CD14-positive monocyte (primary cell): ENCODE measurements at regions not wholly inside any gene's neighbourhood (a gene's known extent, or its start where the extent isn't known, plus 50 kb on each side); places are given as distances from the start of the nearest gene placed in this dataset.

Experiments
- DNase-seq, 3 donors: peaks; one replicate each; pipeline ENCODE4 v3.0.0-alpha.2; 2011 to 2022
- H2AFZ ChIP-seq: 2 replicates; pipeline ENCODE4 v1.6.0; 2012; ENCODE audit warnings: mild to moderate bottlenecking, low read depth, low read length, inconsistent platforms; ENCODE audit not compliant: insufficient read depth, poor library complexity, severe bottlenecking
- H3K27ac ChIP-seq, 2 donors: 1 replicate in 1 of 2; 2 replicates in 1 of 2; pipeline ENCODE4 v1.5.1; 2012 to 2013; ENCODE audit warnings: low read length in 2 of 2, control low read depth in 1 of 2, inconsistent platforms in 1 of 2, low read depth in 1 of 2, mild to moderate bottlenecking in 1 of 2
- H3K27me3 ChIP-seq, 2 donors: one replicate each; pipeline versions ENCODE4 v1.6.0 to v1.6.1; 2011 to 2013; ENCODE audit warnings: low read length in 2 of 2; ENCODE audit not compliant: control insufficient read depth in 2 of 2, insufficient read depth in 2 of 2
- H3K36me3 ChIP-seq, 2 donors: replicated peaks in 1 of 2; 1 replicate in 1 of 2; 2 replicates in 1 of 2; pipeline versions ENCODE4 v1.5.1 to v1.6.1; 2012 to 2013; ENCODE audit warnings: low read length in 2 of 2, control low read depth in 1 of 2, inconsistent platforms in 1 of 2, mild to moderate bottlenecking in 1 of 2; ENCODE audit not compliant: insufficient read depth in 2 of 2, control insufficient read depth in 1 of 2
- H3K4me1 ChIP-seq, 2 donors: 1 replicate in 1 of 2; 2 replicates in 1 of 2; pipeline versions ENCODE4 v1.5.1 to v1.6.1; 2012 to 2013; ENCODE audit warnings: low read length in 2 of 2, control low read depth in 1 of 2, inconsistent platforms in 1 of 2, mild to moderate bottlenecking in 1 of 2, moderate library complexity in 1 of 2; ENCODE audit not compliant: insufficient read depth in 2 of 2, control insufficient read depth in 1 of 2
- H3K4me2 ChIP-seq: replicated peaks from 2 replicates; pipeline ENCODE3; 2012; ENCODE audit warnings: low read length, moderate library complexity, mild to moderate bottlenecking; ENCODE audit not compliant: poor library complexity, severe bottlenecking; ENCODE audit errors: extremely low read depth
- H3K4me3 ChIP-seq, 3 experiments: fragments of 200-600 bp in 1 of 3; sonication (generic) in 1 of 3; replicated peaks in 1 of 3; 1 replicate in 2 of 3; 2 replicates in 1 of 3; pipeline ENCODE4 v1.5.1; 2011 to 2013; ENCODE audit warnings: low read length in 3 of 3, mild to moderate bottlenecking in 3 of 3, control low read depth in 2 of 3, low read depth in 2 of 3, inconsistent platforms in 1 of 3, moderate library complexity in 1 of 3
- H3K79me2 ChIP-seq: 2 replicates; pipeline ENCODE4 v1.6.0; 2012; ENCODE audit warnings: mild to moderate bottlenecking, control low read depth, inconsistent platforms, low read length, moderate library complexity; ENCODE audit not compliant: insufficient read depth
- H3K9ac ChIP-seq: 2 replicates; pipeline ENCODE4 v1.6.0; 2017; ENCODE audit warnings: low read length, mild to moderate bottlenecking; ENCODE audit not compliant: insufficient read depth, poor library complexity, severe bottlenecking
- H3K9me3 ChIP-seq, 2 donors: replicated peaks in 1 of 2; 1 replicate in 1 of 2; 2 replicates in 1 of 2; pipeline versions ENCODE4 v1.5.1 to v1.6.1; 2012 to 2013; ENCODE audit warnings: low read length in 2 of 2, control low read depth in 1 of 2; ENCODE audit not compliant: control insufficient read depth in 1 of 2, insufficient read depth in 1 of 2
- H4K20me1 ChIP-seq: 2 replicates; pipeline ENCODE4 v1.6.0; 2012; ENCODE audit warnings: mild to moderate bottlenecking, low read length, control low read depth, moderate library complexity; ENCODE audit not compliant: insufficient read depth
- H3K27ac Mint-ChIP-seq, 7 donors: one replicate each; pipeline ENCODE4 v1.8.0; 2020; ENCODE audit warnings: mild to moderate bottlenecking in 7 of 7, mixed read lengths in 7 of 7, moderate library complexity in 6 of 7, inconsistent platforms in 2 of 7
- H3K27me3 Mint-ChIP-seq, 3 donors: one replicate each; pipeline ENCODE4 v1.8.0; 2021 to 2022; ENCODE audit warnings: low read depth in 3 of 3, mild to moderate bottlenecking in 3 of 3, mixed read lengths in 3 of 3, moderate library complexity in 3 of 3, inconsistent platforms in 1 of 3
- H3K36me3 Mint-ChIP-seq, 2 donors: one replicate each; pipeline ENCODE4 v1.8.0; 2020; ENCODE audit warnings: mixed read lengths in 2 of 2, inconsistent platforms in 1 of 2, mild to moderate bottlenecking in 1 of 2
- H3K4me1 Mint-ChIP-seq: one replicate; pipeline ENCODE4 v1.8.0; 2020; ENCODE audit warnings: mild to moderate bottlenecking, mixed read lengths
- H3K4me3 Mint-ChIP-seq, 2 donors: one replicate each; pipeline ENCODE4 v1.8.0; 2020; ENCODE audit warnings: mild to moderate bottlenecking in 2 of 2, mixed read lengths in 2 of 2, moderate library complexity in 1 of 2
- H3K9me3 Mint-ChIP-seq, 7 donors: one replicate each; pipeline ENCODE4 v1.8.0; 2020 to 2022; ENCODE audit warnings: mixed read lengths in 7 of 7, mild to moderate bottlenecking in 6 of 7, moderate library complexity in 6 of 7, inconsistent platforms in 2 of 7
- CTCF ChIP-seq: fragments of 200-600 bp; IDR thresholded peaks from one replicate; pipeline ENCODE4 v1.8.0; 2022; ENCODE audit warnings: antibody characterized with exemption, mild to moderate bottlenecking
- WGBS: methylation state at CpG from one replicate; pipeline ENCODE4 v1.1.5; 2013; ENCODE audit warnings: missing lambda C conversion rate; ENCODE audit not compliant: insufficient coverage; 5-methylcytosine and 5-hydroxymethylcytosine counted together
- intact Hi-C, 2 donors: fragments of 100-400 bp; cut with micrococcal nuclease; formaldehyde crosslinking; loops; one replicate each; pipeline versions ENCODE4 v1.15.0 to v1.15.1; 2023

DNA sequence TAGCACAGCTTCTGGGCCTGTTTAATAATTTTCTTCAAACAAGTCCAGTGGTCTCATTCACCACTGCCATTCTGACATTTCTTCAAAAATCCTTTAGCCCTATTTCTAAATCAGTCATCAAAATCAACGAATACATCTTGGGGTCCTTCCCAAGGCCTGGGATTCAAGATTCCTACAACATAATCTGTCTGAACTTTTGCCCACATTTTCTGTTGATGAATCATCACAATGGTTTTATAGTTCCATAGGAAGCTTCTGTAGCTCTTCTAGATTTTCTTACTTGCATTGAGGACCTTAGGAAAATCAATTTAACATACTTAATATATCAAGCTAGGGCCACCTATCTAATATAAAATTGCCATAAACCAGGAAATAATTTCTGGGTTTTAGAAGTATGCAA is 811.8 kb upstream of the ACVR2A start:
- H3K36me3 Mint-ChIP-seq = no peaks in the 10 kb centered on the region
- Histone ChIP-seq H3K9ac (no peak overlapping the region), H3K4me1 (no peaks in the 10 kb centered on the region), H2AFZ (no peak overlapping the region), H3K9me3 (peaks cover 0 to under 1% of the 10 kb centered on the region in 2 donors), H3K36me3 (no peaks in the 10 kb centered on the region), H3K79me2 (no peaks in the 10 kb centered on the region), H3K27me3 (no peaks in the 10 kb centered on the region), H3K27ac (no peak overlapping the region), H4K20me1 (no peaks in the 10 kb centered on the region), H3K4me3 (no peak overlapping the region), H3K4me2 (no peak overlapping the region)
- no peak for TF ChIP-seq CTCF
- no peaks in the 10 kb centered on the region for H3K4me1 Mint-ChIP-seq
- WGBS = no CpG with 5 or more reads among the region's 1 CpG
- no peak overlapping the region for H3K27ac Mint-ChIP-seq
- peaks cover 0 to 3% (median 2%) of the 10 kb centered on the region in 3 donors for H3K27me3 Mint-ChIP-seq
- peaks cover 0 to 13% (median 6%) of the 10 kb centered on the region in 7 donors for H3K9me3 Mint-ChIP-seq
- no peak overlapping the region for H3K4me3 Mint-ChIP-seq
- DNase-seq = no peak
- intact Hi-C loops = no loop called here

GRCh38 chr2:147031897-147032296 is 812.9 kb upstream of the ACVR2A start:
- Histone ChIP-seq H3K4me3 (no peak overlapping the region), H3K27ac (no peak overlapping the region), H3K79me2 (no peaks in the 10 kb centered on the region), H3K36me3 (no peaks in the 10 kb centered on the region), H3K27me3 (no peaks in the 10 kb centered on the region), H3K4me2 (no peak overlapping the region), H2AFZ (no peak overlapping the region), H3K9ac (no peak overlapping the region), H3K9me3 (peaks cover 0 to 4% of the 10 kb centered on the region in 2 donors), H4K20me1 (no peaks in the 10 kb centered on the region), H3K4me1 (no peaks in the 10 kb centered on the region)
- no peak overlapping the region for H3K27ac Mint-ChIP-seq
- H3K4me3 Mint-ChIP-seq = no peak overlapping the region
- no peak for DNase-seq
- WGBS = no CpG with 5 or more reads among the region's 3 CpGs
- H3K9me3 Mint-ChIP-seq = peaks cover 0 to 13% (median 6%) of the 10 kb centered on the region in 7 donors
- no peaks in the 10 kb centered on the region for H3K4me1 Mint-ChIP-seq
- intact Hi-C loops = no loop called here
- no peak for TF ChIP-seq CTCF
- H3K27me3 Mint-ChIP-seq = peaks cover 0 to 3% (median 2%) of the 10 kb centered on the region in 3 donors
- H3K36me3 Mint-ChIP-seq = no peaks in the 10 kb centered on the region
